Hepatocyte (in vitro differentiated cells): ENCODE measurements at regions not wholly inside any gene's neighbourhood (a gene's known extent, or its start where the extent isn't known, plus 50 kb on each side); places are given as distances from the start of the nearest gene placed in this dataset.

Source experiments
- EZH2 ChIP-seq: fragments of 200-600 bp; sonication (generic); IDR thresholded peaks from 2 replicates; pipeline ENCODE4 v1.6.1; 2016; ENCODE audit warnings: antibody characterized with exemption, mild to moderate bottlenecking, borderline replicate concordance
- EZH2phosphoT487 ChIP-seq: fragments of 200-600 bp; sonication (generic); IDR thresholded peaks from one replicate; pipeline ENCODE4 v1.6.1; 2018; ENCODE audit warnings: antibody characterized with exemption, mild to moderate bottlenecking, low read depth, moderate library complexity; ENCODE audit not compliant: unreplicated experiment, severe bottlenecking

- no peak for TF ChIP-seq EZH2
- no peak for TF ChIP-seq EZH2phosphoT487
Observed at GRCh38 chr6:144654506-144654905, 369.4 kb downstream of the UTRN start.
